ENCODE measurements at regions not wholly inside any gene's neighbourhood (a gene's known extent, or its start where the extent isn't known, plus 50 kb on each side); places are given as distances from the start of the nearest gene placed in this dataset.

GRCh38 chr3:148149556-148149955, 548.1 kb upstream of the AGTR1 start:
- H3K27ac Mint-ChIP-seq (ENCODE audit: unreplicated experiment), result no peak overlapping the region
- H3K27me3 Mint-ChIP-seq (ENCODE audit: unreplicated experiment), result peaks cover 1% of the 10 kb centered on the region
- peaks cover 11% of the 10 kb centered on the region for H3K36me3 Mint-ChIP-seq (ENCODE audit: unreplicated experiment)
- no peak overlapping the region for H3K4me3 Mint-ChIP-seq (ENCODE audit: unreplicated experiment)
- H3K9me3 Mint-ChIP-seq (ENCODE audit: unreplicated experiment), result peaks cover 8% of the 10 kb centered on the region
- no peak for TF ChIP-seq CTCF (IDR thresholded peaks at IDR 0.05; ENCODE audit: partially characterized antibody, unreplicated experiment)
- no peaks in the 10 kb centered on the region for H3K4me1 Mint-ChIP-seq (ENCODE audit: low read depth, unreplicated experiment)
- DNase-seq, result no peak

- no peak for DNase-seq
- Mint-ChIP-seq H3K27me3 (ENCODE audit: unreplicated experiment) (peaks cover 1% of the 10 kb centered on the region), H3K4me3 (ENCODE audit: unreplicated experiment) (no peak overlapping the region), H3K36me3 (ENCODE audit: unreplicated experiment) (peaks cover 11% of the 10 kb centered on the region), H3K9me3 (ENCODE audit: unreplicated experiment) (peaks cover 8% of the 10 kb centered on the region), H3K27ac (ENCODE audit: unreplicated experiment) (no peak overlapping the region), H3K4me1 (ENCODE audit: low read depth, unreplicated experiment) (no peaks in the 10 kb centered on the region)
- no peak for TF ChIP-seq CTCF (IDR thresholded peaks at IDR 0.05; ENCODE audit: partially characterized antibody, unreplicated experiment)
These were observed 547.6 kb upstream of the AGTR1 start for GRCh38 chr3:148150141-148150540.

- Mint-ChIP-seq H3K27ac (ENCODE audit: unreplicated experiment) (no peak overlapping the region), H3K27me3 (ENCODE audit: unreplicated experiment) (no peaks in the 10 kb centered on the region), H3K36me3 (ENCODE audit: unreplicated experiment) (no peaks in the 10 kb centered on the region), H3K4me1 (ENCODE audit: low read depth, unreplicated experiment) (no peaks in the 10 kb centered on the region), H3K4me3 (ENCODE audit: unreplicated experiment) (no peak overlapping the region), H3K9me3 (ENCODE audit: unreplicated experiment) (no peaks in the 10 kb centered on the region)
- DNase-seq, result no peak
- TF ChIP-seq CTCF (IDR thresholded peaks at IDR 0.05; ENCODE audit: partially characterized antibody, unreplicated experiment), result no peak
These were observed 539.5 kb upstream of the AGTR1 start for GRCh38 chr3:148158210-148158609.

GRCh38 chr3:148162132-148162531, 535.6 kb upstream of the AGTR1 start:
- H3K36me3 Mint-ChIP-seq (ENCODE audit: unreplicated experiment), result no peaks in the 10 kb centered on the region
- no peak overlapping the region for H3K27ac Mint-ChIP-seq (ENCODE audit: unreplicated experiment)
- no peaks in the 10 kb centered on the region for H3K4me1 Mint-ChIP-seq (ENCODE audit: low read depth, unreplicated experiment)
- H3K27me3 Mint-ChIP-seq (ENCODE audit: unreplicated experiment), result no peaks in the 10 kb centered on the region
- no peak for DNase-seq
- H3K4me3 Mint-ChIP-seq (ENCODE audit: unreplicated experiment), result no peak overlapping the region
- H3K9me3 Mint-ChIP-seq (ENCODE audit: unreplicated experiment), result no peaks in the 10 kb centered on the region
- TF ChIP-seq CTCF (IDR thresholded peaks at IDR 0.05; ENCODE audit: partially characterized antibody, unreplicated experiment), result no peak

GRCh38 chr3:148168347-148168746, 529.4 kb upstream of the AGTR1 start:
- H3K4me1 Mint-ChIP-seq (ENCODE audit: low read depth, unreplicated experiment), result no peaks in the 10 kb centered on the region
- no peaks in the 10 kb centered on the region for H3K27me3 Mint-ChIP-seq (ENCODE audit: unreplicated experiment)
- peaks cover 2% of the 10 kb centered on the region for H3K9me3 Mint-ChIP-seq (ENCODE audit: unreplicated experiment)
- no peak for DNase-seq
- H3K27ac Mint-ChIP-seq (ENCODE audit: unreplicated experiment), result no peak overlapping the region
- TF ChIP-seq CTCF (IDR thresholded peaks at IDR 0.05; ENCODE audit: partially characterized antibody, unreplicated experiment), result no peak
- no peak overlapping the region for H3K4me3 Mint-ChIP-seq (ENCODE audit: unreplicated experiment)
- peaks cover 4% of the 10 kb centered on the region for H3K36me3 Mint-ChIP-seq (ENCODE audit: unreplicated experiment)
